Coronary artery (tissue), 2 donors: ENCODE measurements at regions not wholly inside any gene's neighbourhood (a gene's known extent, or its start where the extent isn't known, plus 50 kb on each side); places are given as distances from the start of the nearest gene placed in this dataset.
"Not testable (repeated sequence)": the region's sequence is repeated elsewhere in the genome, so short reads cannot be mapped to it uniquely, and the experiment has no call there.

Source experiments
- DNase-seq: peaks from one replicate; pipeline ENCODE4 v3.0.0-alpha.2; 2017; ENCODE audit warnings: low spot score
- H3K27ac ChIP-seq, 2 donors: fragments of 200-600 bp; sonication (generic); one replicate each; pipeline ENCODE4 v1.5.1; 2016 to 2019
- H3K4me3 ChIP-seq: fragments of 200-600 bp; sonication (generic); 2 replicates; pipeline ENCODE4 v1.5.1; 2016; ENCODE audit warnings: mild to moderate bottlenecking, moderate library complexity
- CTCF ChIP-seq: fragments of 200-600 bp; sonication (generic); IDR thresholded peaks from one replicate; pipeline ENCODE4 v1.5.1; 2019; ENCODE audit warnings: antibody characterized with exemption

GRCh38 chr13:65275108-65275507 lies 1955.0 kb downstream of the PCDH9 start:
- DNase-seq = no peak
- H3K27ac ChIP-seq = no peak overlapping the region

GRCh38 chr13:65273811-65274420 lies 1956.2 kb downstream of the PCDH9 start:
- H3K27ac ChIP-seq, H3K4me3 ChIP-seq, DNase-seq: not testable (repeated sequence)

More at GRCh38 chr13:65275108-65275507, 1955.0 kb downstream of the PCDH9 start:
- no peak for TF ChIP-seq CTCF
- H3K4me3 ChIP-seq = no peak overlapping the region

GRCh38 chr13:65268009-65268408 lies 1962.1 kb downstream of the PCDH9 start:
- Histone ChIP-seq H3K4me3 (no peak overlapping the region), H3K27ac (no peak overlapping the region)
- DNase-seq = no peak
- TF ChIP-seq CTCF = no peak

- Histone ChIP-seq H3K4me3 (no peak overlapping the region), H3K27ac (no peak overlapping the region)
- no peak for DNase-seq
- no peak for TF ChIP-seq CTCF
Observed at GRCh38 chr13:65265988-65266387, 1964.1 kb downstream of the PCDH9 start.

GRCh38 chr13:65264066-65264465 lies 1966.1 kb downstream of the PCDH9 start:
- H3K27ac ChIP-seq = no peak overlapping the region
- no peak for TF ChIP-seq CTCF
- H3K4me3 ChIP-seq = no peak overlapping the region
- DNase-seq = no peak

- no peak for TF ChIP-seq CTCF
- H3K27ac ChIP-seq = no peak overlapping the region
- H3K4me3 ChIP-seq = no peak overlapping the region
- DNase-seq = no peak
Observed at GRCh38 chr13:65260946-65261891, 1968.9 kb downstream of the PCDH9 start.

GRCh38 chr13:65240773-65241172 lies 1989.4 kb downstream of the PCDH9 start:
- TF ChIP-seq CTCF = no peak
- no peak for DNase-seq
- H3K27ac ChIP-seq = no peak overlapping the region
- H3K4me3 ChIP-seq = no peak overlapping the region
